ENCODE measurements at regions not wholly inside any gene's neighbourhood (a gene's known extent, or its start where the extent isn't known, plus 50 kb on each side); places are given as distances from the start of the nearest gene placed in this dataset.

GRCh38 chr13:111602874-111603273 lies 282.4 kb downstream of the TEX29 start:
- TF ChIP-seq CTCF (IDR thresholded peaks at IDR 0.05) (no peak), EP300 (IDR thresholded peaks at IDR 0.05) (no peak), POLR2A (IDR thresholded peaks at IDR 0.05) (no peak), POLR2AphosphoS5 (IDR thresholded peaks at IDR 0.05) (no peak)

Data from stomach (tissue), 4 donors.